ENCODE measurements at regions not wholly inside any gene's neighbourhood (a gene's known extent, or its start where the extent isn't known, plus 50 kb on each side); places are given as distances from the start of the nearest gene placed in this dataset.

GRCh38 chr2:160868891-160869290 lies 291.3 kb upstream of the TANK start:
- Histone ChIP-seq H3K27me3 (ENCODE audit: control insufficient read depth in 2 of 2, insufficient read depth in 2 of 2, low read length in 2 of 2) (no peaks in the 10 kb centered on the region), H2AFZ (ENCODE audit: insufficient read depth, low read depth, low read length, poor library complexity, severe bottlenecking) (no peak overlapping the region), H3K4me1 (ENCODE audit: control insufficient read depth in 1 of 2, insufficient read depth in 2 of 2, low read length in 2 of 2) (no peaks in the 10 kb centered on the region), H3K4me2 (replicated peaks; ENCODE audit: extremely low read depth, low read length, poor library complexity, severe bottlenecking) (no peak overlapping the region), H3K36me3 (replicated peaks in 1 of 2; ENCODE audit: control insufficient read depth in 1 of 2, insufficient read depth in 2 of 2, low read length in 2 of 2) (no peaks in the 10 kb centered on the region), H3K27ac (ENCODE audit: low read depth in 1 of 2, low read length in 2 of 2) (no peak overlapping the region), H3K79me2 (ENCODE audit: insufficient read depth, low read length) (no peaks in the 10 kb centered on the region), H4K20me1 (ENCODE audit: insufficient read depth, low read length) (no peaks in the 10 kb centered on the region), H3K9ac (ENCODE audit: insufficient read depth, low read length, poor library complexity, severe bottlenecking) (no peak overlapping the region), H3K4me3 (replicated peaks in 1 of 3; ENCODE audit: low read depth in 2 of 3, low read length in 3 of 3) (no peak overlapping the region), H3K9me3 (replicated peaks in 1 of 2; ENCODE audit: control insufficient read depth in 1 of 2, insufficient read depth in 1 of 2, low read length in 2 of 2) (no peaks in the 10 kb centered on the region)
- TF ChIP-seq, protein P1, sequence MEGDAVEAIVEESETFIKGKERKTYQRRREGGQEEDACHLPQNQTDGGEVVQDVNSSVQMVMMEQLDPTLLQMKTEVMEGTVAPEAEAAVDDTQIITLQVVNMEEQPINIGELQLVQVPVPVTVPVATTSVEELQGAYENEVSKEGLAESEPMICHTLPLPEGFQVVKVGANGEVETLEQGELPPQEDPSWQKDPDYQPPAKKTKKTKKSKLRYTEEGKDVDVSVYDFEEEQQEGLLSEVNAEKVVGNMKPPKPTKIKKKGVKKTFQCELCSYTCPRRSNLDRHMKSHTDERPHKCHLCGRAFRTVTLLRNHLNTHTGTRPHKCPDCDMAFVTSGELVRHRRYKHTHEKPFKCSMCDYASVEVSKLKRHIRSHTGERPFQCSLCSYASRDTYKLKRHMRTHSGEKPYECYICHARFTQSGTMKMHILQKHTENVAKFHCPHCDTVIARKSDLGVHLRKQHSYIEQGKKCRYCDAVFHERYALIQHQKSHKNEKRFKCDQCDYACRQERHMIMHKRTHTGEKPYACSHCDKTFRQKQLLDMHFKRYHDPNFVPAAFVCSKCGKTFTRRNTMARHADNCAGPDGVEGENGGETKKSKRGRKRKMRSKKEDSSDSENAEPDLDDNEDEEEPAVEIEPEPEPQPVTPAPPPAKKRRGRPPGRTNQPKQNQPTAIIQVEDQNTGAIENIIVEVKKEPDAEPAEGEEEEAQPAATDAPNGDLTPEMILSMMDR (IDR thresholded peaks at IDR 0.05): no peak
- peaks cover 0 to 2% (median 0%) of the 10 kb centered on the region in 3 donors for H3K27me3 Mint-ChIP-seq (ENCODE audit: low read depth in 3 of 3)
- no peaks in the 10 kb centered on the region for H3K36me3 Mint-ChIP-seq
- intact Hi-C loops (cut with micrococcal nuclease): no loop called here
- H3K27ac Mint-ChIP-seq: no peak overlapping the region
- no peak overlapping the region for H3K4me3 Mint-ChIP-seq
- no peak for DNase-seq
- no peaks in the 10 kb centered on the region for H3K9me3 Mint-ChIP-seq
- no peaks in the 10 kb centered on the region for H3K4me1 Mint-ChIP-seq
- WGBS (ENCODE audit: insufficient coverage): no CpG with 5 or more reads among the region's 3 CpGs

- TF ChIP-seq, protein P1 (IDR thresholded peaks at IDR 0.05): no peak
- H3K27me3 Mint-ChIP-seq (ENCODE audit: low read depth in 3 of 3): peaks cover 0 to 2% (median 0%) of the 10 kb centered on the region in 3 donors
- H3K4me3 ChIP-seq (replicated peaks in 1 of 3; ENCODE audit: low read depth in 2 of 3, low read length in 3 of 3): no peak overlapping the region
Measured at GRCh38 chr2:160869411-160869810, 290.8 kb upstream of the TANK start.

More at GRCh38 chr2:160869411-160869810, 290.8 kb upstream of the TANK start:
- no peaks in the 10 kb centered on the region for H3K9me3 ChIP-seq (replicated peaks in 1 of 2; ENCODE audit: control insufficient read depth in 1 of 2, insufficient read depth in 1 of 2, low read length in 2 of 2)
- H3K27ac Mint-ChIP-seq: no peak overlapping the region
- DNase-seq: no peak
- no peak overlapping the region for H3K4me2 ChIP-seq (replicated peaks; ENCODE audit: extremely low read depth, low read length, poor library complexity, severe bottlenecking)
- H3K79me2 ChIP-seq (ENCODE audit: insufficient read depth, low read length): no peaks in the 10 kb centered on the region
- no peaks in the 10 kb centered on the region for H3K27me3 ChIP-seq (ENCODE audit: control insufficient read depth in 2 of 2, insufficient read depth in 2 of 2, low read length in 2 of 2)
- no peak overlapping the region for H3K27ac ChIP-seq (ENCODE audit: low read depth in 1 of 2, low read length in 2 of 2)
- no peak overlapping the region for H3K9ac ChIP-seq (ENCODE audit: insufficient read depth, low read length, poor library complexity, severe bottlenecking)
- H3K4me1 Mint-ChIP-seq: no peaks in the 10 kb centered on the region
- no peaks in the 10 kb centered on the region for H3K4me1 ChIP-seq (ENCODE audit: control insufficient read depth in 1 of 2, insufficient read depth in 2 of 2, low read length in 2 of 2)
- WGBS (ENCODE audit: insufficient coverage): no CpG with 5 or more reads among the region's 2 CpGs
- H2AFZ ChIP-seq (ENCODE audit: insufficient read depth, low read depth, low read length, poor library complexity, severe bottlenecking): no peak overlapping the region
- H3K36me3 ChIP-seq (replicated peaks in 1 of 2; ENCODE audit: control insufficient read depth in 1 of 2, insufficient read depth in 2 of 2, low read length in 2 of 2): no peaks in the 10 kb centered on the region
- no peaks in the 10 kb centered on the region for H3K9me3 Mint-ChIP-seq
- H3K36me3 Mint-ChIP-seq: no peaks in the 10 kb centered on the region
- intact Hi-C loops (cut with micrococcal nuclease): no loop called here
- no peak overlapping the region for H3K4me3 Mint-ChIP-seq
- no peaks in the 10 kb centered on the region for H4K20me1 ChIP-seq (ENCODE audit: insufficient read depth, low read length)

All from CD14-positive monocyte (primary cell).